ENCODE measurements at regions not wholly inside any gene's neighbourhood (a gene's known extent, or its start where the extent isn't known, plus 50 kb on each side); places are given as distances from the start of the nearest gene placed in this dataset.

GRCh38 chr1:5239911-5240310 lies 585.5 kb downstream of the AJAP1 start:
- TF ChIP-seq POLR2AphosphoS5 (IDR thresholded peaks at IDR 0.05; ENCODE audit: low read depth, low read length) (no peak), TAF1 (IDR thresholded peaks at IDR 0.05; ENCODE audit: borderline replicate concordance, insufficient read depth, low read length) (no peak), REST (IDR thresholded peaks at IDR 0.05; ENCODE audit: insufficient read depth in 1 of 2, low read depth in 2 of 2, low read length in 2 of 2) (no peak), SIN3A (IDR thresholded peaks at IDR 0.05; ENCODE audit: borderline replicate concordance, insufficient read depth, low read length) (no peak)

Measured in PFSK-1 (cell line).